GM21390 (cell line): ENCODE measurements at regions not wholly inside any gene's neighbourhood (a gene's known extent, or its start where the extent isn't known, plus 50 kb on each side); places are given as distances from the start of the nearest gene placed in this dataset.
"Not testable (repeated sequence)": the region's sequence is repeated elsewhere in the genome, so short reads cannot be mapped to it uniquely, and the experiment has no call there.

ENCODE experiments used
- ATAC-seq: cut with Tn5 transposase; IDR thresholded peaks from one replicate; pipeline ENCODE4 v1.9.1; 2021; ENCODE audit not compliant: unreplicated experiment

DNA sequence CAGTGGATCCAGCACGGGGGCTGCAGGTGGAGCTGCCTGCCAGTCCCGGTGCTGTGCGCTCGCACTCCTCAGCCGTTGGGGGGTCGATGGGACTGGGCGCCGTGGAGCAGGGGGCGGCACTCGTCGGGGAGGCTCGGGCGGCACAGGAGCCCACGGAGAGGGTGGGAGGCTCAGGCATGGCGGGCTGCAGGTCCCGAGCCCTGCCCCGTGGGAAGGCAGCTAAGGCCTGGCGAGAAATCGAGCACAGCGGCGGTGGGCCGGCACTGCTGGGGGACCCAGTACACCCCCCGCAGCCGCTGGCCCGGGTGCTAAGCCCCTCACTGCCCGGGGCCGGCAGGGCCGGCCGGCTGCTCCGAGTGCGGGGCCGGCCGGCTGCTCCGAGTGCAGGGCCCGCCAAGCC, 52.3 kb upstream of the MARK1 start:
- not testable (repeated sequence) for ATAC-seq

DNA sequence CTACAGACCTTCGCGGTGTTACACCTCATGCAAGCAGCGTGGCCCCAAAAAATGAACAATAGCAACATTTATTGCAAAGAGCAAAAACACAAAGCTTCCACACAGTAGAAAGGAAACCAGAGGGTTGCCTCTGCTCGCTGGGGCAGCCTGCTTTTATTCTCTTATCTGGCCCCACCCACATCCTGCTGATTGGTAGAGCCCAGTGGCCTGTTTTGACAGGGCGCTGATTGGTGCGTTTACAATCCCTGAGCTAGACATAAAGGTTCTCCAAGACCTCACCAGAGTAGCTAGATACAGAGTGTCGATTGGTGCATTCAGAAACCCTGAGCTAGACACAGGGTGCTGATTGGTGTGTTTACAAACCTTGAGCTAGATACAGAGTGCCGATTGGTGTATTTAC, 52.8 kb upstream of the MARK1 start:
- not testable (repeated sequence) for ATAC-seq

DNA sequence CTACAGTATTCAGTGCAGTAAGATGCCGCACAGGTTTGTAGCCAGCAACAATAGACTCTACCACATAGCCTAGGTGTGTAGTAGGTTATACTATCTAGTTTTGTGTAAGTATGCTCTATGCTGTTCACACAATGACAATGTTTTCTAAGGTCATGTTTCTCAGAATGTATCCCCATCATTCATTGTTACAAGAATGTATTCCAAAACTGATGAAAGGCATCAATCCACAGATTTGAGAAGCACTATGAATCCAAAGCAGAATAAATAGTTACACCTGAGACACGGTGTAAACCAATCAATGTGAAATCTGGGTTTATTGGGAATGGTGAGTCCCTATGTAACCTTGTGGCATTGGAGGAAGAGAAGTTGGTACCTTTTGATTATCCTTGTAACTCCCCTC, 54.5 kb upstream of the MARK1 start:
- no peak for ATAC-seq

DNA sequence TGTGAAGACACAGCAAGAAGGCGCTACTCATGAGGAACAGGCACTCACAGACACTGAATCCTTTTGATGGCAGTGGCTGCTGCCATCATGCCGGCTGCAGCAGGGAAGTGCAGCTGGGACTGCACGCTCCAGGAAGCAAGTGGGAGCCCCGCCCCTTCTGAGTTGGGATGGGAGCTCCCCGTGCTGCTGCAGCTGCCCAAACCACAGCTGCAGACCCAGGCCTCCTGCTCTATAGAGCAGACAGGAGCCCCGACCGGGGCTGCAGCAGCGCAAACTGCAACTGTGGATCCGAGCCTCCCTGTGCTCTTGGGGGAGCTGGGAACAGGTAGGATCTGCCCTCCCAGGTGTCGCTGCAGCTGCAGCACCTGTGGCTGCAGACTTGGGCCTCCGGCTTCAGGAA, 65.2 kb upstream of the MARK1 start:
- ATAC-seq = no peak

DNA sequence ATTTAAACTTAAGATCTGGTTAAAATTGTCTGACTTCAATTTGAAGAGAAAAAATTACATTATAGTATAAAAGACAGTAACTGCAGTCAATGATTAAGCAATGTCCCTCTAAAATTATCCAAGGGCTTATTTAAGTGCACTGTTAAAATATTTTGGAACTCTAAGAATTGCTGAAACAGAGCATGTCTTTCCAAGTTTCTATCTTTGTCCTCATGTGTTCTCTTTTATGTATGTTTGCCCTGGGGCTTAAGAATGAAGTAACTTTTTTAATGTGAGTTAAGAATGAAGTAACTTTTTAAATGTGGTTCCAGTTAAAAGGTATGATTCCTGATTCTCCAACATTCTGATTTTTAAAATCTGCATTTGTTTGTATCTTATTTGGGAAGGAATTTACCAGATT, 69.0 kb upstream of the MARK1 start:
- ATAC-seq = no peak

DNA sequence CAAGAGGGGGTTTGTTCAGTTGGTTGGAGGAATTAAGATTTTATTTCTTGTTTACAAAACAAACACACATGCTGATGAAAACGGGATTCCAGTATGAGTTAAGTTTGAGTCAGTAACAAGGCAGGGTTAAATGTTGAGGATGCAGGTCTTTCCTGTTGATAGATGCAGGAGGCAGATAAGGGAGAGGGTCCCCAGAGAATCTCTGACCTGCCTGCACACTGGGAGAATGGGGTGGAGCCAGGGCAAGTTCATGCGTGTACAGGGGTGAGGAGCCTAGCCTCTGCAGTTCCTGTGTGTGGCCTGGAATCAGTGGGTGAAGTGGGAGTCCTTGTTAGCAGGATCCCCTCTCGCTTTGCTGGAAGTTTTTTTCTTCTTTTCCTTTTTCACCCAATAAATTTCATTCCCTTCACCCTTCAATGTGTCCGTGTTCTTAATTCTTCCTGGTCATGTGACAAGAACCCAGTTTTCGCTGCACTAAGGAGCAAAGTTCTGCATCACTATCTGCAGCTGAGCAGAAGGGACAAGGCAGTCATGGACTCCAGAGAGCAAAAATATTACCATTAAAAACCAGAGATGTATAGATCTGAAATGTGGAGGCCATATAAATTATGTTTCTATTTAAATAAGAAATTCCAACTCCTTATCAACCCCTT, 69.9 kb upstream of the MARK1 start:
- no peak for ATAC-seq

DNA sequence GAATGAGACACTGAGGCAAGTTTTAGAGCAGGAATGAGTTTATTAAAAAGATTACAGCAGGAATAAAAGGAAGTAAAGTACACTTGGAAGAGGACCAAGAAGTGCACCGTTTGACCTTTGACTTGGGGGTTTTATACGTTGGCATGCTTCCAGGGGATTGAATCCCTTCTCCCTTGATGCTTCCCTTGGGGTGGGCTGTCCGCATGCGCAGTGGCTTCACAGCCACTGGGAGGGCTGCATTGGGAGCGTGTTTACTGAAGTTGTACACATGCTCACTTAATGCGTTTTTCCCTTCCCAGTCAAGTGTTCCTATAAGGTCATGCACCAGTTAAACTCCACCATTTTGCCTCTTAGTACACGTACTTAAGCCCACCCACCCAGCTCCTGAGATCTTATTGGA, 72.4 kb upstream of the MARK1 start:
- ATAC-seq = no peak

DNA sequence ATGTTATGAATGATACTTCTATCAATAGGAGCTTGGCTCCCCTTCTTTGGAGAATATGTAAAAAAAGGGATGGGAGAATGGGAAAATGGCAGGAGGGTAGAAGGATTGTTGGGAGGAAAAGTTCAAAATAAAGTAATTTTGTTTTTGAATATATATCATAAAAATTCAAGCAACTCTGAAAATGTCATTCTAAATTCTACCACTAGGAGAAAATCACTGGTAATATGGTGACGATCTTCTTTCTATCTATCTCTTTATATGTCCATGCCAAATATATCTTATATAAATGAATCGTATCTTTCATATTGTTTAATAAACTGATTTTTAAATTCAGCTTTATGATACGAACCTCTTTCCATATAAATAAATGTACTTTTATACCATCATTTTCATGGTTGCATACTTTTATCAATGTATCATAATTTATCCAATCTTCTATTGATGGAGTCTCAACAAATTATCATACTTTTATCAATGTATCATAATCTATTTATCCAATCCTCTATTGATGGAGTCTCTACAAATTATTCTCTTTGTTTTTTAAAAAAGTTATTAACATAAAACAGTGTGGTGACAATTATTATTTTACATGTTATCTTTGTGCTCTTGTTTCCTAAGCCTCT, 73.7 kb upstream of the MARK1 start:
- ATAC-seq = no peak

DNA sequence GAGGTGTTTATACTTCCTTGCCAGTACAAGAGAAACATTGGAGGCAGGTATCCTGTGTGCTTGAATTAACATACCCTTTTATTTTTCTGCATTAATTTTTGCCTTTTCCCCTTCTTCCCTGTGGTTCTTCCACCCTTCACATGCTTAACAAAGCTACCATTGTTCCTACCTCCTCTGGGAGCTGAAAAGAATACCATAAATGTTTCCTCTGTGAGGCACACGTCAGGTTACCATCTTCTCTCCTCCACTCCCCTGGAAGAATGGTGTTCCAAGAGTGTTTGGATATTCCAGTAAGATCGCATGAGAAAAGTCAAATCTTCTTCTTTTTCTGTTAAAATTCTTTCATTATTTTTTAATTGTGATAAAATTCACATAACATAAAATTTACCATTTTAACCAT, 74.6 kb upstream of the MARK1 start:
- no peak for ATAC-seq

DNA sequence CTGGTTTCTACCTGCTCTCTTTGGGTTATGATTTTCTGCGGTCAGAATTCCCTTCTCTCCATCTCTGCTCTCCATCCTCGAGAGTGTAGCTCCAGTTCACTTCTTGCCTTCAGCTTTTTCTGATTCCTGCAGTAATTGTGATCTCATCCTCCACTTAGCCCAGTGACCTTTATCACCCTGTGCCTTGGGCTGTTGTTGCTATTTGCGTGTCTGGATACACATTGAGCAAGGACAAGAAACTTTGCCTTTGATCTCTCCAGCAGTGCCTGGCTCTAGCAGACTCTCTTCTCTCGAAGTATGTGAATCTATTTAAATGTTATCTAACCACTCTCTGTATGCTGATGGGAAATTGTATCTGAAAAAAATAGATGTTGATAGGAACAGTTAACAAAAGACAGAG, 76.4 kb upstream of the MARK1 start:
- ATAC-seq = no peak

DNA sequence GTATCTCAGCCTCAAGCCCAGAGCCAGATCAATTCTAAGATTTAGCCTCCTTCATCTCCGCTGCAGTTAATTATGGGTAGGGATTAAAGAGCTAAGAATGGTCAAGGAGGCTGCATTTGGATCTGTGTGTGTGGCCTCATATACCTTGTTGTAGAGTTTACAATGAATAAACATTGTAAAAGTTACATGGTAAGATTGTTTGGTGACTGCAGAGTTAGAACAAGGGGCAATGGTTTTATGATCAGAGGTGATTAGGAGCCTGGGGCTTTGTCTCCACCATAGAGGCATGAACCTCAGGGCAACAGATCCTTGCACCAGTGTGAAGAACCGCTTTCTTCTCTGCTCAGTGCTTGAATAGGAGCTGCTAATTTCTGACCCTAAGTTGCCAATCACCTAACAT, 77.0 kb upstream of the MARK1 start:
- no peak for ATAC-seq

DNA sequence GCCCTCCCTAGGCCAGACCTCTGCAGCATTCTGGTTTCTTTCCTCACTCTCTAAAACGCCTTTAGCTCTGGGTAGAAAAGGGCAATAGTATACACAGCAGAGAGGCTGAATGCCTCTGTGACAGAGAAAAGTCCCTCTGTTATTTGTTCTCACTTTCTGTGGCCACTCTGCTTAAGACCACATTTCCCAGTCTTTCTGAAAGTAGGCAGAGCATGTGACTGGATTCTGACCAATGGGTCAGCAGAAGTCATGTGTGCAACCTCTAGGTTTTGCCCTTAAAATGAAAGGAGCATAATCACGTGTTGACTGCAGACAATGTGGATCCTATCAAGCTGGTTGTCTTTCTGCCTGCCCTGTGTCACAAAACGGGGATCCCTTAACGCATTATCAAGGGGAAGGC, 79.7 kb upstream of the MARK1 start:
- ATAC-seq = peak; percentile 46

DNA sequence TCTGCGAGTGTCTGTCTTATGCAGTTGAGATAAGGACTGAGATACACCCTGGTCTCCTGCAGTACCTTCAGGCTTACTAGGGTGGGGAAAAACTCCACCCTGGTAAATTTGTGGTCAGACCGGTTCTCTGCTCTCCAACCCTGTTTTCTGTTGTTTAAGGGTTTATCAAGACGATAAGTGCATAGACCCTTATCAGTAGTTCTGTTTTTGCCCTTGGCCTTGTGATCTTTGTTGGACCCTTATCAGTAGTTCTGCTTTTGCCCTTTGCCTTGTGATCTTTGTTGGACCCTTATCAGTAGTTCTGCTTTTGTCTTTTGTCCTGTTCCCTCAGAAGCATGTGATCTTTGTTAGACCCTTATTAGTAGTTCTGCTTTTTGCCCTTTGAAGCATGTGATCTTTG, 83.3 kb upstream of the MARK1 start:
- ATAC-seq = not testable (repeated sequence)

DNA sequence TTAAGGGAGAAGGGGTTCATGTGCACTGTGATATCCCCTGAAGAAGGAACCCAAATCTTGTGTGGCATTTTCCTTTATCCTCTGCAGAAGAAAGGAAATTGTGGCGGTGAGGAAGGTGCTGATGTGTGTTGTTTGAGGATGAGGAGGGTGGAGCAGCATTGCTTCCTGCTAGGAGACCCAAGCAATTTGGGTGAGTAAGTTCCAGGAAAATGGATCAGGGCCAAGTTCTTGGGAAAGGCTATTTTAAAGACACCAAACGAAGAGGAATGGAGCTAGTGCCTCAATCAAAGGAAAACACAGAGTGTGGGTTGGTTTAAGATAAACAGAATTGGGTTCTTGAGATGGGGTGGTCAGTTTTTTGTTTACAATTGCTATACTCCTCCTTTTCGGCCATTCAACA, 86.7 kb upstream of the MARK1 start:
- no peak for ATAC-seq

DNA sequence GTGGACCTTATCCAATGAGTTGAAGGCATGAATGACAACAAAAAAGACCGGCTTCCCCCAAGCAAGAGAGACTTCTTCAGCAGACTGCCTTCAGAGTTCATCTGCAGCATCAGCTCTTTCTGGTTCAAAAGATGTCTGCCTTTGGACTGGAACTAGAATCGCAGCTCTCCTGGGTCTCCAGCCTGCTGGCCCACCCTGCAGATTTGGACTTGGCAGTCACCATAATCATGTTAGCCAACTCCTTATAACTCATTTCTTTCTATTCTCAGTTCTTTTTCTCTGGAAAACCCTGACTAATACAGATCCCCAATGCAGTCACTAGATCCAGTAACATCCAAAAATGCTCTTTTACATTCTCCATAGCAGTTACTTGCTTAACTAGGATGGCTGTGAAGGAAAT, 89.2 kb upstream of the MARK1 start:
- ATAC-seq = no peak

DNA sequence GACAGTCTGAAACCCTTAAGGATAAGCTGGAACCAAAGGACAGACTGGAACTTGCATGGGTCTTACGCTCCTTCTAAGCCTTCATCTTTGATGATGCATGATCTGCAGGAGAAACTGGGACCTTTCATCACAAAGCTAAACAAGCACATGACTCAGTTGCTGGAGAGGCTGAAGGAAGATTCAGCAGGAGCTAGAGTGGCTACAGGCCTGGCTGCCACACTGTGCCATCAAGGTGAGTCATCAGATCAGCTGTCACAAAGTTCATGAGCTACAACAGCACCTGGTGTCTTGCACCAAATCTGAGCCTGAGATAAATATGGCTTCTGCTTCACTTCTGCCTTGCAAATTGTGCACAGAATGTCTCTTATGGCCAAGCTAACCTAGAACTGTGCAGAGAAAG, 95.5 kb upstream of the MARK1 start:
- ATAC-seq = no peak

DNA sequence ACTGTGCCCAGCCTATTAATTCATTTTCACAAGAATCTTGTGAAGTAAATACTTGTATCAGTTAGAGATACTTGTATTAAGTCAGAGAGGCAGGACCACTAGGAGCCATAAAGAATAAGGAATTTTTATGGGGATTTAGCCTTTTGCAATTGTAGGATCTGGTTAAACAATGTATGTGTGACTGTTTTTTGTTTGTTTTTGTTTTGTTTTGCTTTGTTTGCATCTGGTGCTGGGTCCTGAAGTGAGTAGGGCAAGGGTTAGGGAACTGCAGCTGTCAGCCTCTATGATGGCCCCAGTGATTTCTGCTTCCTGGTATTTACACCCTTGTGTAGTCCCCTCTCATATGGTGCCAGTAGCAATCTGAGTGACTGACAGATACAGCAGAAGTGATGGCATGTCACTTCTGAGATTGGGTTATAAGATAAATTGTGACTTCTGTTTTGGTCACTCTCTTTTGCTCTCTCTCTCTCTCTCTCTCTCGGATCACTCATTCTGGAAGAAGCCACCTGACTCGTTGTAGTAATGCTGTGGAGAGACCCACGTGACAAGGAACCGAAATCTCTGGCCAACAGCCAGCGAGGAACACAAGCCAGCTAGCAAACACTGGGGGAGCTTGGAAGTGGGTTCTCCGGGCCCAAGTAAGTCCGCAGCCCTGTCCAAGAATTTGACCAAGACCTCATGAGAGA, 96.2 kb upstream of the MARK1 start:
- no peak for ATAC-seq

DNA sequence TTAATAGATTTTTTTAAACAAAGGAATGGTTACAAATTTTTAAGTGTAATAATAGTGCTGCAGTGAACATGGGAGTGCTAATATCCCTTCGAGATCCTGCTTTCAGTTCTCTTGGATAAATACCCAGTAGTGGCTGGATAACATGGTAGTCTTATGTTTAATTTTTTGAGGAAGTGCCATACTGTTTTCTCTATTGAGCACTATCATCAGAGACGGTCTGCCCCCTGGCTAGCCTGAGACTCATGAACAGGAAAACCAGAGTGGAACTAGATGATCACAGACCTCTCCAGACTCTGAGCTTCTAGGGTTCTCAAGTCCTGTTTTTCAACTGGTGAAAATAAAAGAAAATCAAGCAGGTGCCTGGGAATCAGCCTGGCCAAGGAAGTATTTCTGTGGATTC, 97.3 kb upstream of the MARK1 start:
- ATAC-seq = no peak

DNA sequence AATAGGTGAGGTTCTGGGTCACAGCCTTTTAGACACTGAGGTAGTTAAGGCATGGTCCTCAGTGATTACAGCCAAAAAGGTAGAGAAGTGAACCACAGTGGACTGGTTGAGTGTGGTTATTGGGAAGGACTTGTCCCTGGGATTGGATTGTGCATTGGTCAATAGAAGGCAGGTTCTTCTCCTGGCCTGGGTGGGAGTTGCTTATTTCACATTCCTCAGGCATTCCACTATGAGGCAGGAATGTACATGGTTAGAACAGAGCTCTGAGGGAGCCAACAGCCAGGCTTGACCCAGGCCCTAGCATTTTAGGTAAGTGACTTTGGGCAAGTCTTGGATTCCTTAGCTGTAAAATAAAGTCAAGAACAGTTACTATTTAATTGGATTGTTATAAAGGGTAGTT, 97.9 kb upstream of the MARK1 start:
- ATAC-seq = no peak

DNA sequence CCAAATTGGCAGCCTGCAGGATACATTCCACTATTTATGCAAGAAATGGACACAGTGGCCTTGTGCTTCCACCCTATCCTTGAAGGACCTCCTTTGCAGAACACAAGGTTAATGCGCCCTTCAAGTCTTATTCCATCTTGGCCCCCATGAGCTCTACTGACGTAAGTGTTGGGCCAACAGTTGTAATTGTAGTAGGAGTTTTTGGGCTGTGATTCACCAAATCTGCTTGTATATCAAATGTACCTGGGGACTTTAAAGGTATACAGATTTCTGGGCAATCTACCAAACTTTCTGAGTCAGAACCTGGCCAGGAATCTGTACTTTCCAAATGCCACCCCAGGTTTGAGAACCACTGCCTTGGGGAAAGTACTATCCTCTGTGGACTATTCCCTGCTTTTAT, 100.9 kb upstream of the MARK1 start:
- no peak for ATAC-seq

DNA sequence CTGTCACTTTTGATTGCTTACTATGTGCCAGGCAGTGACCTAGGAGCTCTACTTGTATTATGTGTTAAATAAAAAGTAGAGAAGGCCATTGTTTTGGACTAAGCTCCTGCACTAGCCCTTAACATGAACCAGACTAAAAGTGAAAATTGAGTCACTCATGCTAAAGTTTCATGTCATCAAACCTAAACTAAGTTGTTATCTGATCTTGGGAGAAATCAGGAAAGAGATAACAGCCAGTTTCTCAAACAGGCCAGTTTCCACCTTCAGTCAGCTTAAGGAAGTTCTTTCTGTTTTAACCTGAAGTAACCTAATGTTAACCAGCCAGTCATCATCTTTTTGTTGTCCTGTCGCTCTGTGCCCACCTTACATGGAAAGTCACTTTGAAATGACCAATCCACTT, 102.1 kb upstream of the MARK1 start:
- no peak for ATAC-seq

DNA sequence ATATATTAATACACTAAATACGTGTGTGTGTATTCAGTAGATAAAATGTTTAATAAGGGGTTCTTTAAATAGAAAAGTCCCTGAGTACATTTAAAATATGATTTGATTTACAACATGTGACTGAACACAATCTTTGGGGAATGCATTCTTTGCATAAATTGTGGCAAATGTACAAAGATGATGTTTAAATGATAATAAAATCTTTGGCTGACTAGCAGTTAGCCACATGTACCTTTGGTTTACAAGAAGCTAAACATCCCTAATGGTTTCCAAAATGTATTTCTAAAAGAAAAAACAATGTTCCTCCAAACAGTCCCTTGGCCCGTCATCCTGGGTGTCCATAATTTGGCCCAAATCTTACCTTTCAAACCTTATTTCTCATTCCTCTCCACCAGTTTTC, 106.4 kb upstream of the MARK1 start:
- no peak for ATAC-seq

DNA sequence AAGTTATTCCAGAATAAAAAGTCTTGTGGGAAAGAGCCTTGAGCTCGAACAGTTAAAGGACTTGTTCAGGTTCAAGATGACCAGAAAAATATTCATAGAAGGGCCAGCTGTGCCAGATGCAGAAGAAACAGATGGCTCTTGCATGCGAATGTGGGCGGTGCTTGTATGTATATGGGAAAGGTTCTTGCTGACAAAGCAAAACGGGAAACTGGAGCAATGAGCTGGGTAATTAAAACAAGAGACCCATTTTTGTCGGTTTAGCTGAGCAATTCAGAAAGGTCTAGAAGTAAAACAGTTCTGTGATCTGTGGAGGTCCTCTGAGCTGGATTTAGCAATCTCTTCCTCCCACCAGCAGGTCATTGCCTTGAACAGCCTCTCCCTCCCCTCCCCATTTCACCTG, 107.2 kb upstream of the MARK1 start:
- no peak for ATAC-seq
